ENCODE measurements at regions not wholly inside any gene's neighbourhood (a gene's known extent, or its start where the extent isn't known, plus 50 kb on each side); places are given as distances from the start of the nearest gene placed in this dataset.
"Not testable (repeated sequence)": the region's sequence is repeated elsewhere in the genome, so short reads cannot be mapped to it uniquely, and the experiment has no call there.

- no peak for DNase-seq
Measured at GRCh38 chr2:2650608-2651375, 319.7 kb upstream of the MYT1L start.

- no peak for DNase-seq
Measured at GRCh38 chr2:2649109-2650072, 318.3 kb upstream of the MYT1L start.

GRCh38 chr2:2648094-2648493 is 317.0 kb upstream of the MYT1L start:
- DNase-seq: no peak

GRCh38 chr2:2647141-2647541 is 316.1 kb upstream of the MYT1L start:
- DNase-seq: no peak

- DNase-seq: peak in 3 of 5 donors; percentile 10 to 30 (median 17)
Measured at GRCh38 chr2:2646433-2647051, 315.5 kb upstream of the MYT1L start.

- no peak for DNase-seq
Measured at GRCh38 chr2:2645162-2645855, 314.2 kb upstream of the MYT1L start.

GRCh38 chr2:2644751-2645150 is 313.7 kb upstream of the MYT1L start:
- not testable (repeated sequence) for DNase-seq

GRCh38 chr2:2644040-2644439 is 313.0 kb upstream of the MYT1L start:
- no peak for DNase-seq

- no peak for DNase-seq
Measured at GRCh38 chr2:2642906-2643890, 312.1 kb upstream of the MYT1L start.

- no peak for DNase-seq
Measured at GRCh38 chr2:2641541-2642410, 310.7 kb upstream of the MYT1L start.

- no peak for DNase-seq
Measured at GRCh38 chr2:2640818-2641217, 309.7 kb upstream of the MYT1L start.

GRCh38 chr2:2640371-2640770 is 309.3 kb upstream of the MYT1L start:
- DNase-seq: no peak

GRCh38 chr2:2639251-2640139 is 308.4 kb upstream of the MYT1L start:
- no peak for DNase-seq

- DNase-seq: no peak
Measured at GRCh38 chr2:2638547-2639220, 307.6 kb upstream of the MYT1L start.

GRCh38 chr2:2636813-2637212 is 305.7 kb upstream of the MYT1L start:
- no peak for DNase-seq

GRCh38 chr2:2635025-2635528 is 304.0 kb upstream of the MYT1L start:
- DNase-seq: no peak

- DNase-seq: no peak
Measured at GRCh38 chr2:2633017-2633416, 301.9 kb upstream of the MYT1L start.

GRCh38 chr2:2623939-2624338 is 292.9 kb upstream of the MYT1L start:
- no peak for DNase-seq

Measured in T-helper 1 cell (primary cell).